K562 (cell line): ENCODE measurements at regions not wholly inside any gene's neighbourhood (a gene's known extent, or its start where the extent isn't known, plus 50 kb on each side); places are given as distances from the start of the nearest gene placed in this dataset.

Experiments
- ATAC-seq: fragments of 200-7000 bp; cut with Tn5 transposase; 3 replicates; pipeline ENCODE4 v1.9.1; 2020; ENCODE audit warnings: moderate library complexity
- BruUV-seq: library from RNA; stranded (reverse); fragments of 400-500 nt; replicated peaks from 2 replicates; lab custom pipeline; 2021; lab: Mats Ljungman, UMichigan
- CTCF ChIA-PET: fragments of 300-600 bp; formaldehyde crosslinking; extraction: SDS; loops from one replicate; lab custom pipeline; 2021; ENCODE audit warnings: low intra/inter-chr PET ratio; lab: Yijun Ruan, JAX
- POLR2A ChIA-PET: fragments of 300-600, 350-650 bp; sonication (Branson Sonifier 250); formaldehyde crosslinking; extraction: SDS; loops from one replicate; lab custom pipeline; 2021; ENCODE audit warnings: antibody characterized with exemption, inconsistent platforms; lab: Yijun Ruan, JAX
- DNase-seq, 4 experiments: peaks; one replicate each; pipeline versions ENCODE4 v3.0.0 to v3.0.0-alpha.2; 2011 to 2018; ENCODE audit warnings: low spot score in 3 of 4, mixed read lengths in 3 of 4; ENCODE audit errors: extremely low read depth in 1 of 4
- FAIRE-seq: peaks from 2 replicates; lab custom pipeline; 2011; peaks lifted over from hg19 to GRCh38; lab: Jason Lieb, UNC
- H2AFZ ChIP-seq: 2 replicates; pipeline ENCODE4 v1.6.0; 2011; ENCODE audit warnings: low read depth, low read length, control low read depth, inconsistent platforms
- H3K27ac ChIP-seq: fragments of 200-600 bp; 3 replicates; pipeline ENCODE4 v1.8.0; 2011; ENCODE audit warnings: low read depth, mild to moderate bottlenecking, control low read depth, inconsistent platforms, low read length, moderate library complexity, mixed read lengths; ENCODE audit errors: extremely low read depth
- H3K27me3 ChIP-seq, 2 experiments: fragments of 300-600 bp in 1 of 2; 2 replicates in 1 of 2; 3 replicates in 1 of 2; pipeline versions ENCODE4 v1.6.0 to v1.8.0; 2011; ENCODE audit warnings: inconsistent platforms in 2 of 2, low read length in 2 of 2, mild to moderate bottlenecking in 1 of 2, mixed read lengths in 1 of 2, moderate library complexity in 1 of 2; ENCODE audit not compliant: control insufficient read depth in 2 of 2, insufficient read depth in 2 of 2
- H3K36me3 ChIP-seq: fragments of 300-600 bp; 3 replicates; pipeline ENCODE4 v1.8.0; 2011; ENCODE audit warnings: mild to moderate bottlenecking, low read length, inconsistent platforms; ENCODE audit not compliant: control insufficient read depth, insufficient read depth
- H3K4me1 ChIP-seq, 2 experiments: fragments of 200-600 bp in 1 of 2; replicated peaks in 1 of 2; 2 replicates in 1 of 2; 3 replicates in 1 of 2; pipeline versions ENCODE4 v1.5.1 to v1.8.0; 2011; ENCODE audit warnings: inconsistent platforms in 2 of 2, low read length in 2 of 2, mild to moderate bottlenecking in 1 of 2, mixed read lengths in 1 of 2, moderate library complexity in 1 of 2; ENCODE audit not compliant: control insufficient read depth in 2 of 2, insufficient read depth in 2 of 2
- H3K4me2 ChIP-seq: 2 replicates; pipeline ENCODE4 v1.6.1; 2011; ENCODE audit warnings: low read length, control low read depth, inconsistent platforms, mixed read lengths; ENCODE audit not compliant: insufficient read depth
- H3K4me3 ChIP-seq: fragments of 200-600 bp; sonication (generic), shearing (Covaris generic); 2 replicates; pipeline ENCODE4 v1.5.1; 2016; ENCODE audit warnings: control low read depth, inconsistent platforms
- H3K79me2 ChIP-seq: fragments of 200-600 bp; 3 replicates; pipeline ENCODE4 v1.8.0; 2011; ENCODE audit warnings: low read length, inconsistent platforms; ENCODE audit not compliant: control insufficient read depth, insufficient read depth
- H3K9ac ChIP-seq, 2 experiments: 2 replicates each; pipeline versions ENCODE4 v1.6.0 to v1.6.1; 2011; ENCODE audit warnings: low read depth in 2 of 2, low read length in 2 of 2, control low read depth in 1 of 2, inconsistent platforms in 1 of 2, mild to moderate bottlenecking in 1 of 2, mixed read lengths in 1 of 2; ENCODE audit not compliant: insufficient read depth in 1 of 2
- H3K9me1 ChIP-seq: one replicate; pipeline ENCODE4 v1.6.0; 2011; ENCODE audit warnings: inconsistent platforms, mild to moderate bottlenecking, low read length, moderate library complexity; ENCODE audit not compliant: control insufficient read depth, insufficient read depth
- H3K9me3 ChIP-seq: replicated peaks from 2 replicates; pipeline ENCODE4 v1.5.1; 2011; ENCODE audit warnings: low read depth, low read length, inconsistent platforms; ENCODE audit not compliant: control insufficient read depth, insufficient read depth
- H4K20me1 ChIP-seq: replicated peaks from 2 replicates; pipeline ENCODE4 v1.6.1; 2011; ENCODE audit warnings: low read length, inconsistent platforms, mixed read lengths; ENCODE audit not compliant: control insufficient read depth, insufficient read depth
- CREB5 ChIP-seq: fragments of 250-450 bp; sonication (Bioruptor Pico); IDR thresholded peaks from 2 replicates; pipeline ENCODE4 v1.5.0; 2020; ENCODE audit warnings: mild to moderate bottlenecking
- FOXA3 ChIP-seq, 2 experiments: fragments of 450-650 bp in 1 of 2; sonication (generic) in 1 of 2; formaldehyde crosslinking; IDR thresholded peaks in 1 of 2; conservative IDR thresholded peaks in 1 of 2; 2 replicates each; pipeline versions ENCODE4 v1.4.0 to v1.8.0; 2020 to 2022; ENCODE audit warnings: mild to moderate bottlenecking in 2 of 2, missing genetic modification reagents in 1 of 2
- HNRNPL ChIP-seq: fragments of 200-400 bp; formaldehyde crosslinking; IDR thresholded peaks from 2 replicates; pipeline ENCODE4 v1.6.1; 2017; ENCODE audit warnings: low read depth, mild to moderate bottlenecking, low read length
- MTA1 ChIP-seq: fragments of 450-650 bp; IDR thresholded peaks from 2 replicates; pipeline ENCODE4 v1.6.1; 2017; ENCODE audit warnings: borderline replicate concordance
- SMARCE1 ChIP-seq: fragments of 450-650 bp; IDR thresholded peaks from 2 replicates; pipeline ENCODE4 v1.7.1; 2016; ENCODE audit warnings: mild to moderate bottlenecking
- SMC3 ChIP-seq: conservative IDR thresholded peaks from 2 replicates; pipeline ENCODE4 v1.6.1; 2011; ENCODE audit warnings: low read depth, low read length, improper control_type of control experiment; ENCODE audit not compliant: insufficient read depth
- SRSF3 ChIP-seq: fragments of 200-400 bp; formaldehyde crosslinking; IDR thresholded peaks from 2 replicates; pipeline ENCODE4 v1.6.1; 2016; ENCODE audit warnings: mild to moderate bottlenecking, low read length, moderate library complexity; ENCODE audit not compliant: insufficient read depth
- TAF1 ChIP-seq: IDR thresholded peaks from 2 replicates; pipeline ENCODE4 v1.6.1; 2011; ENCODE audit warnings: mild to moderate bottlenecking, low read length, moderate library complexity; ENCODE audit not compliant: insufficient read depth, control insufficient read depth, severe bottlenecking; ENCODE audit errors: extremely low read depth
- ZKSCAN3 ChIP-seq: fragments of 250-450 bp; sonication (Bioruptor Pico); IDR thresholded peaks from 2 replicates; pipeline ENCODE4 v1.4.0; 2020
- ZNF224 ChIP-seq: sonication (generic); formaldehyde crosslinking; IDR thresholded peaks from 2 replicates; pipeline ENCODE4 v1.8.0; 2022; ENCODE audit warnings: mild to moderate bottlenecking, missing genetic modification reagents
- ZNF347 ChIP-seq: fragments of 450-650 bp; formaldehyde crosslinking; IDR thresholded peaks from 2 replicates; pipeline ENCODE4 v1.4.0; 2020; ENCODE audit warnings: low read depth, mild to moderate bottlenecking, moderate library complexity
- WGBS: fragments of 100-300 bp; shearing (Covaris generic); methylation state at CpG from one replicate; pipeline ENCODE4 v1.1.6; 2016; ENCODE audit warnings: low coverage, mixed read lengths; ENCODE audit not compliant: insufficient coverage; ENCODE audit errors: missing lambda C conversion rate; 5-methylcytosine and 5-hydroxymethylcytosine counted together
- in situ Hi-C: fragments of 300-500 bp; cut with MboI; formaldehyde crosslinking; loops from 4 replicates; pipeline ENCODE4 v1.15.0; 2018; ENCODE audit warnings: inconsistent platforms, mixed read lengths
- intact Hi-C: fragments of 100-400 bp; cut with micrococcal nuclease; formaldehyde crosslinking; loops from 2 replicates; pipeline ENCODE4 v1.14.2; 2022

- BruUV-seq = no TSS peak
- H4K20me1 ChIP-seq = no peaks in the 10 kb centered on the region
- FAIRE-seq (no peak), ATAC-seq (no peak), DNase-seq (no peak)
- ChIA-PET CTCF (no interaction called here), POLR2A (no interaction called here)
- no peaks in the 10 kb centered on the region for H3K4me1 ChIP-seq
- TF ChIP-seq HNRNPL = no peak
- TF ChIP-seq ZNF347 = no peak
- TF ChIP-seq SRSF3 = no peak
- no peak for TF ChIP-seq SMARCE1
- no peak for TF ChIP-seq CREB5 (CRISPR knock-in tag)
- TF ChIP-seq TAF1 = no peak
- no peak for TF ChIP-seq ZNF224
- no peak for TF ChIP-seq ZKSCAN3 (CRISPR knock-in tag)
- TF ChIP-seq SMC3 = no peak
- no peak for TF ChIP-seq MTA1
- TF ChIP-seq FOXA3 (CRISPR knock-in tag; conservative IDR thresholded peaks at IDR 0.05 in 1 of 2, IDR thresholded peaks at IDR 0.05 in 1 of 2) = no peak
- no peak overlapping the region for H3K9ac ChIP-seq
- in situ Hi-C loops = no loop called here
- no peak overlapping the region for H3K4me2 ChIP-seq
- H3K9me1 ChIP-seq = no peaks in the 10 kb centered on the region
- H3K9me3 ChIP-seq = no peaks in the 10 kb centered on the region
- no peak overlapping the region for H3K4me3 ChIP-seq
- H2AFZ ChIP-seq = no peak overlapping the region
- no peaks in the 10 kb centered on the region for H3K79me2 ChIP-seq
- H3K36me3 ChIP-seq = no peaks in the 10 kb centered on the region
- no peak overlapping the region for H3K27ac ChIP-seq
- 4% methylated on average over 4 of the region's 5 CpGs for WGBS
- intact Hi-C loops = no loop called here
- no peaks in the 10 kb centered on the region for H3K27me3 ChIP-seq
These were observed 680.4 kb upstream of the SPRY2 start for GRCh38 chr13:81021284-81021840.
